Breast epithelium (tissue), 4 donors: ENCODE measurements at regions not wholly inside any gene's neighbourhood (a gene's known extent, or its start where the extent isn't known, plus 50 kb on each side); places are given as distances from the start of the nearest gene placed in this dataset.
A peak's percentile ranks its signal among the peaks of the same experiment; 100 is the strongest.

Source experiments
- DNase-seq, 2 donors: peaks; one replicate each; pipeline ENCODE4 v3.0.0-alpha.2; 2019; ENCODE audit warnings: low spot score in 2 of 2
- H3K27ac ChIP-seq, 2 donors: fragments of 200-600 bp; sonication (generic) in 1 of 2; one replicate each; pipeline ENCODE4 v1.5.1; 2016 to 2019; ENCODE audit warnings: mild to moderate bottlenecking in 1 of 2
- H3K27me3 ChIP-seq, 2 donors: fragments of 200-600 bp; sonication (generic) in 1 of 2; one replicate each; pipeline versions ENCODE4 v1.5.1 to v1.6.0; 2017 to 2019; ENCODE audit warnings: control low read depth in 1 of 2, mild to moderate bottlenecking in 1 of 2
- H3K36me3 ChIP-seq: fragments of 200-600 bp; one replicate; pipeline ENCODE4 v1.5.1; 2019
- H3K4me1 ChIP-seq, 2 donors: fragments of 200-600 bp; sonication (generic); one replicate each; pipeline ENCODE4 v1.5.1; 2016 to 2019; ENCODE audit warnings: control low read depth in 1 of 2
- H3K4me3 ChIP-seq, 3 donors: fragments of 200-600 bp; sonication (generic); 1 replicate in 2 of 3; 2 replicates in 1 of 3; pipeline ENCODE4 v1.5.1; 2016 to 2019; ENCODE audit warnings: mild to moderate bottlenecking in 3 of 3, moderate library complexity in 2 of 3
- H3K9me3 ChIP-seq, 2 donors: fragments of 200-600 bp; sonication (generic) in 1 of 2; one replicate each; pipeline ENCODE4 v1.5.1; 2016 to 2019; ENCODE audit warnings: control low read depth in 1 of 2
- POLR2A ChIP-seq: fragments of 450-650 bp; IDR thresholded peaks from one replicate; pipeline ENCODE4 v1.6.1; 2016; ENCODE audit warnings: antibody characterized with exemption, mild to moderate bottlenecking, moderate library complexity
- POLR2AphosphoS5 ChIP-seq, 3 donors: sonication (generic); formaldehyde crosslinking; IDR thresholded peaks; one replicate each; pipeline ENCODE4 v1.6.1; 2017; ENCODE audit warnings: antibody characterized with exemption in 3 of 3
- intact Hi-C: fragments of 100-400 bp; cut with DNase I; formaldehyde crosslinking; loops from one replicate; pipeline ENCODE4 v1.15.1; 2023; ENCODE audit warnings: low total_unique reads
- TF ChIP-seq, protein P1 (sequence below), 3 donors: fragments of 450-650 bp; IDR thresholded peaks; one replicate each; pipeline ENCODE4 v1.5.1; 2016 to 2017; ENCODE audit warnings: antibody characterized with exemption in 3 of 3, mild to moderate bottlenecking in 3 of 3, moderate library complexity in 3 of 3

DNA sequence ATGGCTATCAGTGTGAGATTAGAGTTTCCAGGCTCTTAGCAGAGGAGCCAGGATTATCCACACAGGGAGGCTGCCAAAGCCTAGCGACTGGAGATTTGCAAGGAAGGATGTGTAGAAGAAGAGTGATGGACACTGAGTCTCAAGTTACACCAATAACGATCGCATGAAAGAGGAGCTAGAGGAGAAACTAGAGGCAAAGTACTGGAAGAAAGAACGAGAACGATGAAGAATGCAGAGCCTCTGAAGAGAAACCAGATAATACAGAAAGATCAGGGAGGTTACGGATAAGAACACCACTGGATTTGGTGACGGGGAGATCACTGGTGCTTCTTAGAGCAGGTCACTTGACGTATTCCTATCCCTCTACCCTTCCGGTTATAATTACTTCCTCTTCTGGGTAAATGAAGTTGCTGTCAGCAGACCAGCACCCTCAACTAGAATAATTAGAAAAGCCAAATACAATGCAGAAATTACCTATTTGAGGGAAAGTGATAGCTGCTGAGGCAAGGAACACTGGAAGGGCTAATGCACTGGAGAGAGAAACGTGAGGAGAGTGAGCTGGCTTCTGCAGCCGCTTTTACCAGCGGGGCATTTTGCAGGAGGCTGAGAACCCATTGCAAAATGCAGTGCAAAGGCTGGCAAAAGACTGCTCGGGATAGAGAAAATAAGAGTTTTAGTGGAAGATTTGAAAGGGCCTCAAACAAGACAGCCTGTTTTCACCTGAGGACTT, 93.1 kb upstream of the HIF1A start:
- intact Hi-C loops, result no loop called here
- TF ChIP-seq, protein P1, sequence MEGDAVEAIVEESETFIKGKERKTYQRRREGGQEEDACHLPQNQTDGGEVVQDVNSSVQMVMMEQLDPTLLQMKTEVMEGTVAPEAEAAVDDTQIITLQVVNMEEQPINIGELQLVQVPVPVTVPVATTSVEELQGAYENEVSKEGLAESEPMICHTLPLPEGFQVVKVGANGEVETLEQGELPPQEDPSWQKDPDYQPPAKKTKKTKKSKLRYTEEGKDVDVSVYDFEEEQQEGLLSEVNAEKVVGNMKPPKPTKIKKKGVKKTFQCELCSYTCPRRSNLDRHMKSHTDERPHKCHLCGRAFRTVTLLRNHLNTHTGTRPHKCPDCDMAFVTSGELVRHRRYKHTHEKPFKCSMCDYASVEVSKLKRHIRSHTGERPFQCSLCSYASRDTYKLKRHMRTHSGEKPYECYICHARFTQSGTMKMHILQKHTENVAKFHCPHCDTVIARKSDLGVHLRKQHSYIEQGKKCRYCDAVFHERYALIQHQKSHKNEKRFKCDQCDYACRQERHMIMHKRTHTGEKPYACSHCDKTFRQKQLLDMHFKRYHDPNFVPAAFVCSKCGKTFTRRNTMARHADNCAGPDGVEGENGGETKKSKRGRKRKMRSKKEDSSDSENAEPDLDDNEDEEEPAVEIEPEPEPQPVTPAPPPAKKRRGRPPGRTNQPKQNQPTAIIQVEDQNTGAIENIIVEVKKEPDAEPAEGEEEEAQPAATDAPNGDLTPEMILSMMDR (IDR thresholded peaks at IDR 0.05), result no peak
- TF ChIP-seq POLR2AphosphoS5 (IDR thresholded peaks at IDR 0.05), result no peak
- TF ChIP-seq POLR2A, result no peak
- H3K4me3 ChIP-seq, result no peak overlapping the region
- H3K4me1 ChIP-seq, result peaks cover 0 to 7% of the 10 kb centered on the region in 2 donors
- DNase-seq, result no peak
- H3K27me3 ChIP-seq, result no peaks in the 10 kb centered on the region
- no peaks in the 10 kb centered on the region for H3K36me3 ChIP-seq
- no peaks in the 10 kb centered on the region for H3K9me3 ChIP-seq
- H3K27ac ChIP-seq, result peak overlapping the region in 1 of 2 donors; percentile 13

DNA sequence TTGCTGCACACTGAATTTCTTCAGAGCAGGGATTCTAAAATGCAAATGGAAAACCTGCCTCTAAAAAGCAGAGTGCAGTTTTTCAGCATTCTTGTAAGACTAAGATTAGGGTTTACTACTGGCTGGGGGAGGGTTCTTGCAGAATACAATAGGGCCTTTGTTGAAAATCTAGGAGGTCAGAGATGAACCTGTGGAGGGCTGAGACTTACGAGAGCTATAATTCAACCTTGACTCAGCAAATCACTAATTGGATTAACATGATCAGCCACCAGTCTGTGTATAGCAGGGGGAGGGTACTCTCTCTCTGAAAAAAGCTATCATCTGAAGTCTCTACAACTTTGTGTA, 92.6 kb upstream of the HIF1A start:
- intact Hi-C loops, result no loop called here
- Histone ChIP-seq H3K27ac (no peak overlapping the region), H3K9me3 (no peaks in the 10 kb centered on the region), H3K4me1 (peaks cover 0 to 7% of the 10 kb centered on the region in 2 donors), H3K27me3 (no peaks in the 10 kb centered on the region), H3K36me3 (no peaks in the 10 kb centered on the region), H3K4me3 (no peak overlapping the region)
- TF ChIP-seq, protein P1 (IDR thresholded peaks at IDR 0.05), result no peak
- TF ChIP-seq POLR2AphosphoS5 (IDR thresholded peaks at IDR 0.05), result no peak
- TF ChIP-seq POLR2A, result no peak
- DNase-seq, result no peak

DNA sequence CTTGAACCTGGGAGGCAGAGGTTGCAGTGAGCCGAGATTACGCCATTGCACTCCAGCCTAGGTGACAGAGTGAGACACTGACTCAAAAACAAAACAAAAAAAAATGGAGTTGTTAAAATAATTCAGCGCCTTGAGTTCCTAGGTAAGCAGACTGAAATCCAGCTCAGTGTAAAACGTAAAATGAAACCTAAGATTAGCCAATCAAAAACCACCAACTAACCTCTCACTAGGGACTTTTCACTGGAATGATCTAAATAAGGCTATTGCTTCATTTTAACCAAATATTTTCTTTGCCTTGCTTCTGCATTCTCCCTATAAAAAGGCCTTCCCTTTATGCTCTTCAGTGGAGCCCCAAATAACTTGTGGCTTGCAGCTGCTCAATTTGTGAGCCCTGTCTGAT, 91.6 kb upstream of the HIF1A start:
- intact Hi-C loops, result no loop called here
- TF ChIP-seq, protein P1 (IDR thresholded peaks at IDR 0.05), result no peak
- TF ChIP-seq POLR2AphosphoS5 (IDR thresholded peaks at IDR 0.05) (no peak), POLR2A (no peak)
- DNase-seq, result no peak
- Histone ChIP-seq H3K27ac (no peak overlapping the region), H3K4me1 (peaks cover 0 to 7% of the 10 kb centered on the region in 2 donors), H3K9me3 (no peaks in the 10 kb centered on the region), H3K4me3 (no peak overlapping the region), H3K27me3 (no peaks in the 10 kb centered on the region), H3K36me3 (no peaks in the 10 kb centered on the region)

DNA sequence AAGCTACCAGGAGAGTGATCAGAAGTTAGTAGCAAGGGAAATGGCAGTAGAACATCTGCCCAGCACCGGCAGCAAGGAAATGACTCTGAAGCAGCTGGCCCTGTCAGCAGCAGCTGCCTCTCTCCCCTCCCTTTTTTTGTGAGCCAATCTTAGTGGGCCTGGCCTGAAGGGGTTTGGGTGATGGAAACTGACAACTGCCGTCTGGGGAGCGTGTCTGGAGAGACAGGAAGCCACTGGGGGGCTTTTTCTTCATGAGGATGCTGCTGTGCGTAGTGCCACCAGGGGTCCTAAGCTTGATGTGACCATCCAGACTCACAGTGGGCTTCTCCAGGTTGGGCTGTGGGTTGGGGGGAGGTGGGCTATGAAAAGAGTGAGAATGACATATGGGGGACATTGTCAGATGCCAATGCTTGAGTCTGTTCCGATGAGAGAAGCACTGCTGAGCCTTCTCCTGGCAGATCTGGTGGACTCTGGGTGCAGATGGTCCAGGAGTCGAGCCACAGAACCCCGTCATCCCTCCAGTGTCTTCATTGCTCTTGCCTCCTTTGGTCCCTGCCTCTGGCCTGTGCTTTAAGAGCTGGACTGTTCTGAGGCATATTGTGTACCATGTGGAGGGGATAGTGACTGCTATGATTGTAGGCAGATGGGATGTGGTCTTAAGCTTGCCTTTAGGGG, 87.6 kb upstream of the HIF1A start:
- Histone ChIP-seq H3K4me1 (peaks cover 0 to 6% of the 10 kb centered on the region in 2 donors), H3K27ac (peak overlapping the region; percentile 38 to 60), H3K27me3 (no peaks in the 10 kb centered on the region), H3K4me3 (no peak overlapping the region), H3K9me3 (no peaks in the 10 kb centered on the region), H3K36me3 (no peaks in the 10 kb centered on the region)
- no peak for DNase-seq
- no peak for TF ChIP-seq POLR2AphosphoS5 (IDR thresholded peaks at IDR 0.05)
- TF ChIP-seq, protein P1 (IDR thresholded peaks at IDR 0.05), result no peak
- no peak for TF ChIP-seq POLR2A
- intact Hi-C loops, result no loop called here
